ENCODE measurements at regions not wholly inside any gene's neighbourhood (a gene's known extent, or its start where the extent isn't known, plus 50 kb on each side); places are given as distances from the start of the nearest gene placed in this dataset.

DNA sequence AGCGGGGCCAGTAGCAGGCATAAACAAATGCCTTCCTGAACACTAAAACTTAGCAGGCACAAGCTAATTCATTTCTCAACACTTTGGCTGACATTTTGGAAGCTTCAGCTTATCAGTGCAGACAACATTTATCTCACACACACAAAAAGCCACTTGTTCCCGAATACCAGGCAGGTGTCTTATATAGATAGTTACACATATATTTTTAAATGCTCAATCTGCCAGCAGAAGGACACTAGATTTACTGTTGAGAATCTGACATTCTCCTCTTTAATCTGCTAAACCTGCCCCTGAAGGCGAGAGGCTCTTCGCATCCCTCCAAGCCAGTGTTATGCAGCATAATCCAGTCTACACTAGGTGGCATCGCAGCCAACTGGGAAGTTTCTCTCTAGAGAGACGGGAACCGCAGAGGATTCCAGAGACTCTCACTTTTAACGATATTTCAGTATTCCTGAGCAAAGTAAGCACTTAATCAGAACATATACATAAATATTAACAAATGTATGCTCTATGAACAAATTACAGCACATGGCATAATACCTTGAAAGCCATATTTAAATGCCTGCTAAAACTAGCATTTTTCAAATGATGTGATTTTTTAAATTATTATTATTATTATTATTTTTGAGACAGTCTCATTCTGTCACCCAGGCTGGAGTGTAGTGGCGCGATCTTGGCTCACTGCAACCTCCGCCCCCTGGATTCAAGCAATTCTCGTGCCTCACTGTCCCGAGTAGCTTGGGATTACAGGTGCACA, 90.2 kb upstream of the SCG2 start (continued):
- TF ChIP-seq ZIC2 (tag by site-specific recombination; IDR thresholded peaks at IDR 0.05), result no peak

DNA sequence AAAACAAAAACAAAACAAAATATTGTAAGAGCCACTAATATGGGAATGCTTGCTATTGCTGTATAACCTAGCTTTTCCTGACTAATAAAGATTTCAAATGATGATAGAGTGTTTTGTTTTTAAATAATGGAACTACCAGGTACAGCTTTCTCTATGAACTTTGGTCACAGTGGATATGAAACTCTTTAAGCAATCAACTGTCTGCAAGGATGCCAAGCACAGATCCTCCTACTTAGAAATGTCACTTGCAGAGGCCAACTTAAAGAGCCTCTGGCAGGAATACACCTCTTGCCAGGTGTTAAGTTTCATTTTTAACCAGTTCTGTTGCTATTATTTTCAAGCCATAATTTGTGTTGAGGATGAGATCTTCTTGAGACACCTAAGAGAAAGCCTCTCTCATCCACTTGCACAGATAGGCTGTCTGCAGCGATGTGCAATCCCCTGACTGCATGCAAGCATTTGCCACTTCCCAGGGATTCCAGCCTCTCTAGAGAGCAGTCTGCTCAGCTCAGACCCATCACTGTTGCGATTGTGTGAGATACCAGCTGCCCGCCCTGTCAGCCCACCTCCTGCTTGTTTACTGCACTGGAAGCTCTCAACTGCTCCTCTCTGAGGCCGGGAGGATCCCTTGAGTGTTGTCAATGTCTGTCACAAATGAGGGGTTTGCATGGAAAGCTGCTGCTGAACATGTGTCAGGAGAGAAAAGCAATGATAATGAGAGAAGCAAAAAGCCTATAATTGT, 86.1 kb upstream of the SCG2 start:
- no peaks in the 10 kb centered on the region for H3K9me3 ChIP-seq (ENCODE audit: control insufficient read depth, insufficient read depth, low read depth, low read length)
- no peak overlapping the region for H3K27ac ChIP-seq (ENCODE audit: extremely low read depth, low read depth, low read length)
- TF ChIP-seq GLI4 (tag by site-specific recombination; IDR thresholded peaks at IDR 0.05) (no peak), KLF16 (tag by site-specific recombination; IDR thresholded peaks at IDR 0.05) (no peak), ZNF239 (tag by site-specific recombination; IDR thresholded peaks at IDR 0.05) (no peak), ZNF560 (tag by site-specific recombination; IDR thresholded peaks at IDR 0.05; ENCODE audit: borderline replicate concordance) (no peak), RBAK (tag by site-specific recombination; IDR thresholded peaks at IDR 0.05) (no peak), ZNF701 (tag by site-specific recombination; IDR thresholded peaks at IDR 0.05) (no peak), ZFP3 (tag by site-specific recombination; IDR thresholded peaks at IDR 0.05; ENCODE audit: low read depth) (no peak), ZNF354C (tag by site-specific recombination; IDR thresholded peaks at IDR 0.05; ENCODE audit: borderline replicate concordance, low read depth) (no peak), ZNF324 (tag by site-specific recombination; IDR thresholded peaks at IDR 0.05) (no peak), ZNF654 (tag by site-specific recombination; IDR thresholded peaks at IDR 0.05; ENCODE audit: low read depth) (no peak), YY1 (tag by site-specific recombination; IDR thresholded peaks at IDR 0.05) (no peak), ZNF510 (tag by site-specific recombination; IDR thresholded peaks at IDR 0.05; ENCODE audit: insufficient replicate concordance) (no peak), ZNF843 (tag by site-specific recombination; IDR thresholded peaks at IDR 0.05) (no peak), ZFP37 (tag by site-specific recombination; IDR thresholded peaks at IDR 0.05) (no peak)
- TF ChIP-seq, protein P1, sequence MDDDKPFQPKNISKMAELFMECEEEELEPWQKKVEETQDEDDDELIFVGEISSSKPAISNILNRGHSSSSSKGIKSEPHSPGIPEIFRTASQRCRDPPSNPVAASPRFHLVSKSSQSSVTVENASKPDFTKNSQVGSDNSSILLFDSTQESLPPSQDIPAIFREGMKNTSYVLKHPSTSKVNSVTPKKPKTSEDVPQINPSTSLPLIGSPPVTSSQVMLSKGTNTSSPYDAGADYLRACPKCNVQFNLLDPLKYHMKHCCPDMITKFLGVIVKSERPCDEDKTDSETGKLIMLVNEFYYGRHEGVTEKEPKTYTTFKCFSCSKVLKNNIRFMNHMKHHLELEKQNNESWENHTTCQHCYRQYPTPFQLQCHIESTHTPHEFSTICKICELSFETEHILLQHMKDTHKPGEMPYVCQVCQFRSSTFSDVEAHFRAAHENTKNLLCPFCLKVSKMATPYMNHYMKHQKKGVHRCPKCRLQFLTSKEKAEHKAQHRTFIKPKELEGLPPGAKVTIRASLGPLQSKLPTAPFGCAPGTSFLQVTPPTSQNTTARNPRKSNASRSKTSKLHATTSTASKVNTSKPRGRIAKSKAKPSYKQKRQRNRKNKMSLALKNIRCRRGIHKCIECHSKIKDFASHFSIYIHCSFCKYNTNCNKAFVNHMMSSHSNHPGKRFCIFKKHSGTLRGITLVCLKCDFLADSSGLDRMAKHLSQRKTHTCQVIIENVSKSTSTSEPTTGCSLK (tag by site-specific recombination; IDR thresholded peaks at IDR 0.05), result no peak
- TF ChIP-seq, protein P2, sequence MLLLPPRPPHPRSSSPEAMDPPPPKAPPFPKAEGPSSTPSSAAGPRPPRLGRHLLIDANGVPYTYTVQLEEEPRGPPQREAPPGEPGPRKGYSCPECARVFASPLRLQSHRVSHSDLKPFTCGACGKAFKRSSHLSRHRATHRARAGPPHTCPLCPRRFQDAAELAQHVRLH (tag by site-specific recombination; IDR thresholded peaks at IDR 0.05), result no peak
- no peak overlapping the region for H3K4me3 ChIP-seq (ENCODE audit: low read depth, low read length)
- H3K4me1 ChIP-seq (ENCODE audit: control insufficient read depth, insufficient read depth, low read length), result no peaks in the 10 kb centered on the region
- CTCF ChIA-PET, result interaction anchor here (0.8 kb wide), 1 partner anchor 10 kb away, joined by 4 read pairs; no protein-coding TSS in a partner anchor
- no peaks in the 10 kb centered on the region for H3K36me3 ChIP-seq (ENCODE audit: control insufficient read depth in 2 of 2, insufficient read depth in 1 of 2, low read length in 2 of 2)
- POLR2A ChIA-PET, result no interaction called here

DNA sequence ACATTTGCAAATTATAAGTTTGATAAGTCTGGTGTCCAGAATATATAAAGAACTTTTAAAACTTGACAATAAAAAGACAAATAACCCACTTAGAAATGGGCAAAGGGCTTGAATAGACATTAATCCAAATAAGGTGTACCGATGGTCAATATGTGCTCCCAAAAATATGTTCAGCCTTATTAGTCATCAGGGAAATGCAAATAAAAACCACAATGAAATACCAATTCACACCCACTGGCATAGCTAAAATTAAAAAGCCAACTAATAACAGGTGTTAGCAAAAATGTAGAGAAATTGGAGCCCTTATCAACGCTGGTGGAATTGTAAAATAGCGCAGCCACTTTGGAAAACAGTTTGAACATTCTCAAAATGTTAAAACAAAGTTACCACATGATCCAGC, 79.0 kb upstream of the SCG2 start:
- CTCF ChIA-PET, result no interaction called here
- TF ChIP-seq ZNF19 (tag by site-specific recombination; IDR thresholded peaks at IDR 0.05; ENCODE audit: low read depth), result no peak
- TF ChIP-seq FEZF1 (tag by site-specific recombination; IDR thresholded peaks at IDR 0.05), result no peak
- TF ChIP-seq ZNF561 (tag by site-specific recombination; IDR thresholded peaks at IDR 0.05; ENCODE audit: borderline replicate concordance), result no peak
- no peak for TF ChIP-seq ZNF169 (tag by site-specific recombination; IDR thresholded peaks at IDR 0.05)
- TF ChIP-seq ZBTB17 (tag by site-specific recombination; IDR thresholded peaks at IDR 0.05), result no peak
- TF ChIP-seq OVOL3 (tag by site-specific recombination; IDR thresholded peaks at IDR 0.05), result no peak
- no peak for TF ChIP-seq EGR2 (tag by site-specific recombination; IDR thresholded peaks at IDR 0.05; ENCODE audit: low read depth)
- TF ChIP-seq, protein P3, sequence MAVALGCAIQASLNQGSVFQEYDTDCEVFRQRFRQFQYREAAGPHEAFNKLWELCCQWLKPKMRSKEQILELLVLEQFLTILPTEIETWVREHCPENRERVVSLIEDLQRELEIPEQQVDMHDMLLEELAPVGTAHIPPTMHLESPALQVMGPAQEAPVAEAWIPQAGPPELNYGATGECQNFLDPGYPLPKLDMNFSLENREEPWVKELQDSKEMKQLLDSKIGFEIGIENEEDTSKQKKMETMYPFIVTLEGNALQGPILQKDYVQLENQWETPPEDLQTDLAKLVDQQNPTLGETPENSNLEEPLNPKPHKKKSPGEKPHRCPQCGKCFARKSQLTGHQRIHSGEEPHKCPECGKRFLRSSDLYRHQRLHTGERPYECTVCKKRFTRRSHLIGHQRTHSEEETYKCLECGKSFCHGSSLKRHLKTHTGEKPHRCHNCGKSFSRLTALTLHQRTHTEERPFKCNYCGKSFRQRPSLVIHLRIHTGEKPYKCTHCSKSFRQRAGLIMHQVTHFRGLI (tag by site-specific recombination; IDR thresholded peaks at IDR 0.05), result no peak

More for the DNA sequence above, 79.0 kb upstream of the SCG2 start:
- Histone ChIP-seq H3K27ac (ENCODE audit: extremely low read depth, low read depth, low read length) (no peak overlapping the region), H3K36me3 (ENCODE audit: control insufficient read depth in 2 of 2, insufficient read depth in 1 of 2, low read length in 2 of 2) (no peaks in the 10 kb centered on the region), H3K9me3 (ENCODE audit: control insufficient read depth, insufficient read depth, low read depth, low read length) (no peaks in the 10 kb centered on the region), H3K4me1 (ENCODE audit: control insufficient read depth, insufficient read depth, low read length) (no peaks in the 10 kb centered on the region), H3K4me3 (ENCODE audit: low read depth, low read length) (no peak overlapping the region)
- POLR2A ChIA-PET, result no interaction called here

Measured in HEK293 (cell line).